IPS-18a (cell line): ENCODE measurements at regions not wholly inside any gene's neighbourhood (a gene's known extent, or its start where the extent isn't known, plus 50 kb on each side); places are given as distances from the start of the nearest gene placed in this dataset.
"Not testable (repeated sequence)": the region's sequence is repeated elsewhere in the genome, so short reads cannot be mapped to it uniquely, and the experiment has no call there.

Experiments
- H3K27ac ChIP-seq: one replicate; pipeline ENCODE4 v1.5.1; 2013; ENCODE audit warnings: low read length
- H3K27me3 ChIP-seq: one replicate; pipeline ENCODE4 v1.6.1; 2013; ENCODE audit warnings: mild to moderate bottlenecking, low read length; ENCODE audit not compliant: control insufficient read depth, insufficient read depth
- H3K36me3 ChIP-seq: one replicate; pipeline ENCODE4 v1.6.1; 2013; ENCODE audit warnings: low read depth, low read length; ENCODE audit not compliant: control insufficient read depth
- H3K4me1 ChIP-seq: one replicate; pipeline ENCODE4 v1.6.1; 2013; ENCODE audit warnings: low read depth, low read length; ENCODE audit not compliant: control insufficient read depth
- H3K4me3 ChIP-seq: one replicate; pipeline ENCODE4 v1.5.1; 2013; ENCODE audit warnings: low read length
- H3K9ac ChIP-seq: one replicate; pipeline ENCODE4 v1.6.1; 2013; ENCODE audit warnings: mild to moderate bottlenecking, low read length, moderate library complexity
- H3K9me3 ChIP-seq: one replicate; pipeline ENCODE4 v1.6.1; 2013; ENCODE audit warnings: low read depth, low read length; ENCODE audit not compliant: control insufficient read depth

- H3K9ac ChIP-seq: no peak overlapping the region
- H3K27me3 ChIP-seq: no peaks in the 10 kb centered on the region
- no peaks in the 10 kb centered on the region for H3K9me3 ChIP-seq
- no peaks in the 10 kb centered on the region for H3K36me3 ChIP-seq
- H3K27ac ChIP-seq: no peak overlapping the region
- H3K4me3 ChIP-seq: no peak overlapping the region
- no peaks in the 10 kb centered on the region for H3K4me1 ChIP-seq
Measured at GRCh38 chr6:112899541-112899940, 552.4 kb downstream of the RFPL4B start.

GRCh38 chr6:112903361-112903760 is 556.2 kb downstream of the RFPL4B start:
- Histone ChIP-seq H3K27me3 (no peaks in the 10 kb centered on the region), H3K9me3 (no peaks in the 10 kb centered on the region), H3K9ac (no peak overlapping the region), H3K4me1 (no peaks in the 10 kb centered on the region), H3K36me3 (no peaks in the 10 kb centered on the region), H3K27ac (no peak overlapping the region), H3K4me3 (no peak overlapping the region)

GRCh38 chr6:112906726-112907125 is 559.6 kb downstream of the RFPL4B start:
- Histone ChIP-seq H3K36me3 (no peaks in the 10 kb centered on the region), H3K9ac (no peak overlapping the region), H3K9me3 (no peaks in the 10 kb centered on the region), H3K27ac (no peak overlapping the region), H3K4me1 (peaks cover 4% of the 10 kb centered on the region), H3K4me3 (no peak overlapping the region), H3K27me3 (no peaks in the 10 kb centered on the region)

- no peak overlapping the region for H3K27ac ChIP-seq
- no peak overlapping the region for H3K4me3 ChIP-seq
- H3K36me3 ChIP-seq: no peaks in the 10 kb centered on the region
- no peak overlapping the region for H3K9ac ChIP-seq
- no peaks in the 10 kb centered on the region for H3K9me3 ChIP-seq
- H3K27me3 ChIP-seq: no peaks in the 10 kb centered on the region
- peaks cover 22% of the 10 kb centered on the region for H3K4me1 ChIP-seq
Measured at GRCh38 chr6:112909781-112910180, 562.7 kb downstream of the RFPL4B start.

- Histone ChIP-seq H3K27me3 (no peaks in the 10 kb centered on the region), H3K4me1 (peaks cover 22% of the 10 kb centered on the region)
Measured at GRCh38 chr6:112910256-112910655, 563.1 kb downstream of the RFPL4B start.

GRCh38 chr6:112911959-112912358 is 564.8 kb downstream of the RFPL4B start:
- Histone ChIP-seq H3K9me3 (no peaks in the 10 kb centered on the region), H3K36me3 (no peaks in the 10 kb centered on the region), H3K9ac (no peak overlapping the region), H3K4me1 (peaks cover 22% of the 10 kb centered on the region), H3K27me3 (no peaks in the 10 kb centered on the region), H3K27ac (no peak overlapping the region), H3K4me3 (no peak overlapping the region)

More at GRCh38 chr6:112910256-112910655, 563.1 kb downstream of the RFPL4B start:
- H3K36me3 ChIP-seq: no peaks in the 10 kb centered on the region
- H3K9ac ChIP-seq: no peak overlapping the region
- no peak overlapping the region for H3K4me3 ChIP-seq
- no peak overlapping the region for H3K27ac ChIP-seq
- no peaks in the 10 kb centered on the region for H3K9me3 ChIP-seq

- Histone ChIP-seq H3K4me3 (no peak overlapping the region), H3K36me3 (no peaks in the 10 kb centered on the region), H3K27me3 (no peaks in the 10 kb centered on the region), H3K9me3 (no peaks in the 10 kb centered on the region), H3K9ac (no peak overlapping the region), H3K27ac (no peak overlapping the region), H3K4me1 (peaks cover 22% of the 10 kb centered on the region)
Measured at GRCh38 chr6:112912416-112913101, 565.4 kb downstream of the RFPL4B start.

GRCh38 chr6:112919744-112920143 is 572.6 kb downstream of the RFPL4B start:
- H3K4me3 ChIP-seq: peak overlapping the region; percentile 37
- H3K9ac ChIP-seq, H3K36me3 ChIP-seq, H3K27ac ChIP-seq, H3K27me3 ChIP-seq, H3K9me3 ChIP-seq, H3K4me1 ChIP-seq: not testable (repeated sequence)

- Histone ChIP-seq H3K9me3 (peaks cover 4% of the 10 kb centered on the region), H3K9ac (no peak overlapping the region), H3K36me3 (no peaks in the 10 kb centered on the region), H3K4me1 (no peaks in the 10 kb centered on the region), H3K27me3 (no peaks in the 10 kb centered on the region), H3K27ac (no peak overlapping the region), H3K4me3 (no peak overlapping the region)
Measured at GRCh38 chr6:112920994-112921393, 573.9 kb downstream of the RFPL4B start.

- peaks cover 4% of the 10 kb centered on the region for H3K9me3 ChIP-seq
- H3K9ac ChIP-seq: no peak overlapping the region
- no peaks in the 10 kb centered on the region for H3K36me3 ChIP-seq
- H3K27ac ChIP-seq: no peak overlapping the region
- H3K27me3 ChIP-seq: no peaks in the 10 kb centered on the region
- peaks cover 3% of the 10 kb centered on the region for H3K4me1 ChIP-seq
- no peak overlapping the region for H3K4me3 ChIP-seq
Measured at GRCh38 chr6:112923940-112924587, 576.9 kb downstream of the RFPL4B start.

GRCh38 chr6:112925702-112926101 is 578.6 kb downstream of the RFPL4B start:
- no peak overlapping the region for H3K27ac ChIP-seq
- peaks cover 13% of the 10 kb centered on the region for H3K4me1 ChIP-seq
- H3K4me3 ChIP-seq: no peak overlapping the region
- H3K27me3 ChIP-seq: no peaks in the 10 kb centered on the region
- H3K9ac ChIP-seq: no peak overlapping the region
- H3K36me3 ChIP-seq: no peaks in the 10 kb centered on the region
- peaks cover 4% of the 10 kb centered on the region for H3K9me3 ChIP-seq
